HG03175 (cell line): ENCODE measurements at regions not wholly inside any gene's neighbourhood (a gene's known extent, or its start where the extent isn't known, plus 50 kb on each side); places are given as distances from the start of the nearest gene placed in this dataset.
A peak's percentile ranks its signal among the peaks of the same experiment; 100 is the strongest.

Experiments used
- ATAC-seq: cut with Tn5 transposase; IDR thresholded peaks from one replicate; pipeline ENCODE4 v1.9.1; 2021; ENCODE audit warnings: mild to moderate bottlenecking, moderate library complexity; ENCODE audit not compliant: unreplicated experiment

DNA sequence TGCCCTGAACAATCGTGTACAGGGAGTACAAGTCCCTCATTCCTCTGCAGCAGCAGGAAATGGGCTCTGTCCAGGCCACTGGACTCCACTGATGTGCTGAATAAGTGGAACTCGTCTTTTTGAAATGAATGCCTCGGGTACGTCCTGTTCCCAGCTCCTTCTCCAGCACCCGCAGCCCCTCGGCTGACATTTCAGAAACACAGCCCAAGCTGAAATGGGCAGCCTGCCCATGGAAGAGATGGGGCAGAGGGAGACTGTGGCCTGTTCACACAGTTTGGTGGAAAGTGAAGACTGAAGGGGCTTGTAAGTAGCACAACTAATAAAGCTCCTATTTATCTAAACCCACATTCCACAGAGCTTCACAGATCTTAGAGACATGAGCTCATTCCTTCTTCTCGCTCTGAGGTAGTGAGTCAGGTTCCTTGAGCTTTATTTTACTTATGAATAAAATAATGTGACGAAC is 498.6 kb downstream of the TXNL1 start:
- ATAC-seq, result no peak

DNA sequence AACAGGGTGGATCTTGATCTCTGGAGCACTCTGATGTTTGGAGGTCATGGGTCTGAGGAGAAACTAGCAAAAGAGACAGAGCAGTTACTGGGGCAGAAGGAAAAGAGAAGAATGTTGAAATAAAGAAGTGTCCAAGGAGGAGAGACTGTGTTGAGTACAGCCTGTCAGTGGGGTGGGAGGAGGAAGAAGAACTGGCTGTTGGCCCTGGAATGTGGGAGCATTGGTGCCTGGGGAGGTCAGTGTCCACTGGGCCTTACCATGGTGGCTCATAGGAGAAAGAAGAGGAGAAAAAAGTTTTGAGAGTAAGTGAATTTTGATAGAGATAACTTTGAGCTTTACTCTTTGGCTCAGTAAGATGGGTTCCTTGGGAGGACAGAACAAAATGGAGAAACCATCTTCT is 499.0 kb downstream of the TXNL1 start:
- ATAC-seq, result no peak

DNA sequence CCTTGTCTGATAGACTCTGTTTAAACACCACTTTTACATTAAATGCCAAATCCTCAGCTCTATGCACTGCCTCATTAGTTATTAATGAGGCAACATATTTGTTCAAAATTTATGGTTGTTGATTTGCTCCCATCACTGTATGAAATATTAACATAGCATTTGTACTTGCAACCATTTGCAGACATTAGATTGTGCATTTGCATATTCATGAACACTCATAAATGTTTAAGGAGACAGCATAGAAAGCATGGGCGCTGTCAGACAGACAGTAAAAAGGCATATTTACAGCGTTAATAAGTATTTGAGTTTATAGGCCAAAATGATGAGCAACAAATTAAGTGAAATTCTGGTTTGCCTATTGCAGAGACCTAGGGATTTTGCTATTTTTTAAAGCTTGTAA is 502.3 kb downstream of the TXNL1 start:
- no peak for ATAC-seq

DNA sequence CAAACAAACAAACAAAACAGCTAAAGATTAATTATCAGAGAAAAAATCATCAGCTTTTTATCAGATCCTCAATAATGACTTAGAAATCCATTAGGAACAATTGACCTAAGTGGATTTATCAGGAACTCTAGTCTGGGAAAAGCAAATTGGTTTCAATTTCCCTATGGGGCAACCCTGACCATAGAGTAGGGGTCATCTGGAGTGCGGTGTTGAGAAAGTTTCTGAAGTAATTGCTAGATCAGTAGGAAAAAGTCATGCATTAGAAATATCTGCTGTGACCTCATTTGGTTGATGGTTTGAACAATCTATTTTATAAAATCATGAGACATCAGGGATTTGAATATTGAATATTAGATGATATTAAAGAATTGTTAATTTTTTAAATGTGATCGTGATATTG is 507.9 kb downstream of the TXNL1 start:
- no peak for ATAC-seq

DNA sequence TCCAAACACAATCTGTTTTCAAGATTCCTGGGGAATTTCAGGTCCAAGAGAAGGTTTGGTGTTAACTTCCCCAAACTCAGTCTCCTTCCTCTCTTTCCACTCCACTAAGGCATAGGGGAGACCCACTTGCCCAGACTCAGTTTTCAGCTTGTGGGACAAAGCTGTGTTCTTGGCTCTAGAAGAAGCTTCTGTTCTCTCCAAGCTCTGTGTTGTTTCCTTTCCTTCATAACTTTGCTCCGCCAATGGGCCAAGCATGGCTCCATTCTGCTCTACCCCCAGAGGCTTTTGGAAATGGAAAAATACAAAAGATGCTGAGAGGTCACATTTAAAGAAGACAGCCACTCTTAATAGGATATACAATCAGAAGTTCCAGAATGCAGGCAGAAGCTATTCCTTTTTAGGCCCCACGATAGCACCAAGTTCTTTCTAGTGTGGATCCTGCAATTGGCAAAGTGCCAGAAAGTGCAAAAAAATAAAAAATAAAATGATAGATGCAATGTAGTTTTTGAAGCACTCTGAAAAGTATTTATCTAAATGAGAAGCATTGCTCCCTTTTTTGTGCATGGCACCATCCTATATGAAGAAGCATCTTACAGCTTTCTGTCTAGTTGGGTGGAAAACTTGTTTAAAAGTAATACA is 510.1 kb downstream of the TXNL1 start:
- no peak for ATAC-seq

DNA sequence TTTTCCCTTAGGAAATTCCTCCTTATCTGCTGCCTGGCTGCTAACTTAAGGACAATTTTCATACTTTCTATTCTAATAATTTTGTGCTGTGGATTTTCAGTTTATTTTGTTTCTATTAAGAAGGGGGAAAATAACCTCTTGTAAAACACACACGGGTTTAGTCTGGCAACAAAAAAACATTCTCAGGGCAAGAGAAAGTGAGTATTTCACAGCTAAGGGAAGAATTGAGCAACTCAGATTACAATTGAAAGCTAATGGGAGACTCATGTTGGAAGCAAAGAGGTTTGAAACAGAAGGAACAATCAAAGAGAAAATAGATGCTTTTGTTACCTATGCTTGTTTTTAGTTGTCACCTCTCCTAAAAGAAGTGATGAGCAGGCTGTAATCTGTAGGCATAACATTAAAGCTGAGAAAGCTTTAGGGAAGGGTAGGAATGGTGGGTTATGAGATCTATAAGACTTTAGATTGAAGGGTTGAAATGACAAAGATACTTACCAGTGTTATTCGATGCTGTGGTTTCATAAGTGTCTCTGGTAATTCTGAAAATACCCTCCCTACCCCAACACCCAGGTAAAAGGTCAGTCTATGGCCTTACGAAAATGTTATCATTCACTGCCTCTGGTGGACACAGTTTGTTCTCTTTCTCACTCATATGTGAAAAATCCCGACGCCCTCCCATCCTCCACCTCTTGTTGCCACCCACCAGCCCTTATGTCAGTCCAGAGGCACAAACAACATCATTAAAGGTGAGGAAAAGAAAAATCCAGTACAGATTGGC is 510.9 kb downstream of the TXNL1 start:
- ATAC-seq, result no peak

DNA sequence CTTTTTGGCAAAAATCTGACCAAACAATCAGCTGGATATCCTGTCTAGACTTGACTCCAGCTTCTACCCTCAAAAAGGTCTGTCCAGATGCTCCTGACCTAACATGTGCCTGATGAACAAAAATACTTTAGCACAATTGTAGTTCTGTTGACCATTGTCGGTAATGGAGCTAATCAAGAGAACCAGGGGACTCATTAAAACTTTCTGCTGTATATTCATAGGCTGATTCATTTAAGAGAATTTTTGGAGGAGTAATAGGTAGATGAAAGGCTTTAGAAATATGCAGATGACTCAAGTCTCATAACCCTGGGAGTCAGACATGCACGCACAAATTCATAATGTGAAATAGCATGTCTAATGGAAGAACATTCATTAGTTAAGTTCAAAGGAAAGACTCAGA is 514.2 kb downstream of the TXNL1 start:
- no peak for ATAC-seq

DNA sequence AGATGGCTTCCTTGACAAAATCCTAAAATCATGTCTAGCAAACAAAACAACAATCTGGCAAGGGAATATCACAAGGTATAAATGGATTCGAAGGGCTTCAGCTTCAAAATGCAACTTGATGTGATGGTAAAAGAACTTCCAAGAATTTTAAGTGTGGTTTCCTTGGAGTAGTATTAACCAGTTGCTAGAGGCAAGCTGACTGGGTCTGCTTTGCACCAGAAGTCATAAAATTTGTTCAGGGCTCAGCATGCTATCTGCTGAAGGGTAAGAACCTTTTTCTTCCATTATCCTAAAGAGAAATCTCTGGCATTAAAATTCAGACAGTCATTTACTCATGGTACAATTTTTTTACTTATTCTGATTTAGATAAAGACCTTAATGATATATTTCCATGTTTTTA is 516.7 kb downstream of the TXNL1 start:
- ATAC-seq, result no peak

DNA sequence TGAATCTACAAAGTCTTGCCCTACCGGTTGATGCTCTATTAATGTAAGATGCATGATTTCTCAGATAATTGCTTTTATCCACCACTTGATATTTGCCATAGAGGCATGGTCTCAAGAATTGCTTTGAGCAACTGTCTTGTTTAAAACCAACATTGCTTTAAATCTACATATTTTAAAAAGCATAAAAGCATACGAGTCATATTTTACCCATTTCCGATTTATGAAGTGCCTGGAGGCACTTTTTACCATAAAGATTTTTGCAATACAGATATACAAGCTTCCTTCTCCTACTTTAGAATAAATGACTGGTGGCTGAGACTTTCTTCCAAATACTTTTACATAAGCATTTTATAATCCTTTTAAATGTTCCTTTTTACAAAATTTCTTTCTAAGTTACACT is 517.6 kb downstream of the TXNL1 start:
- no peak for ATAC-seq

DNA sequence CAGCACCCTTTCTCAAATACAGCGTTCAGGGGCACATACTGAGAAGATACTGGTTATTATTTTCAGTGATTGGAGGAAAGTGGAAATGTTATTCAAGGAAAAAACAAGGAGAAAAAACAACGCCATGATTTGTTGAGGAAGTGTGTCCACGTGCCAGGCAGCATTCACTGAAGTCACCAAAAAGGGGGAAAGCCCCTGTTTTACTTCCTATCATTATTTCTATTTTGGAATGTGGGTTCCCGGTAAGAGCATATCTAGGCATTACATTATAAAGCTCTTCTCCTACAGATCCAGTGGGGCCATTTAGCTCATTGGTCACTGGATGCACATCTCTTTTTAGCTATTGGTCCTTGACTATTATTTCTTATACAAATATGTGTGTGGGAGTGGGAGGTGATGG is 518.7 kb downstream of the TXNL1 start:
- no peak for ATAC-seq

DNA sequence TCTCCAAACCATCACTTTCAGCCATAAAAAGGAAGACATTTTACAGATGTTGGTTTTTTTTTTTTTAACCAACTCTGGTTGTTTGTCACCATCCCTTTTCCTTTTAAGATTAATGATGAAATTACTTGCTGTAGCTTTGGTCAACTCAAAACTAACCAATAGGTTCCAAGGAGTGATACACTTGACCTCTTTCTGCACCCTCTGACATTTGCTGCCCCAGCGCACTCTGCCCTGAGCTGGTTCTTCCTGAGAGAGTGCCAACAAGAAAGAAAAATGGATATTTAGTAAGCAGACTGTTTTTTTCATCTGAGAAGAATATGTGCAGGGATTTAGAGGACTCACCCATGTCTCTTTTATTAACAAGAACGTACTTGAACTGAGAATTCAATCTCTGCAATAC is 520.0 kb downstream of the TXNL1 start:
- ATAC-seq, result peak; percentile 44

DNA sequence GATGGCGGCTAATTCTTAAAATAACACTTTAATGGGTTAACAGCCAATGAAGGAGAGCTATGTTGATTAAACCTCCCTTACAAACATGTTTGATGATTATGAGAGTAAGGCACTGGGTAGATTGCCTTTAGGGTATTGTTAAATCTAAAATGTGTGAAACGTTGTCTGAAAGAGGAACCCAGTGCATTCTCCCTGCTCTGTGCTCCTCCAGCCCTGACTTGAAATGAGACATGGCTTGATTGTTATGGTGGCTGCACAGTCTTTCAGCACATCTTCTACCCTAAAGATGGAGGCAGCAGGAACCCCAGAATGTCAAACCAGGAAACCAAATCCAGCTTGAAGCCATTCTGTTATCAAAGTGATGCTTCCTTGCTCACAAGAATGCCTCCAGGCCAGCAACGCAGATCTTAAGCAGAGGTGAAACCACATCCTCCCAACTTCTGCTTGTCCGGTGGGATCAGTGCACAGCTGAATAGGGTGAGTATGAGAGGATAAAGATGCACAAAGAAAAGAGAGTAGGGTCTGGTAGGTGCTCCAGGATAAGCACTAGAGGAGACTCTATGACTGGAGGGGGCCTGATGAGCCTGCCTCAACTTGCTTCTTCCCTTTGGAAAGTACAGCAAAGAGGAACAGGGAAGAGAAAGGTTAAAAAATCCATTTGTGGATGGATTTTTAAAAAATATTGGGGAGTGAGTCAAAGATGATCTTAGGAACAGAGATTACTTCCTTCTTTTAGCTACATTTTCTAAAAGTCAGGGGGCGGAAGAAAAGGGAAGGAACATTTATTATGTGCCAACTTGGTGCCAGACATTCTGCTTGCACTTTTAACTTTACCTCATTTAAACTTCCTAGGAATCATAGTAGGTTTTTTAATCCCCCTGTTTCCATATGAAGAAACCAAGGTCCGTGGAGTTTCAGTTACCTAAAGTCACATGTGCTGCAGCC is 523.0 kb downstream of the TXNL1 start:
- ATAC-seq, result no peak

DNA sequence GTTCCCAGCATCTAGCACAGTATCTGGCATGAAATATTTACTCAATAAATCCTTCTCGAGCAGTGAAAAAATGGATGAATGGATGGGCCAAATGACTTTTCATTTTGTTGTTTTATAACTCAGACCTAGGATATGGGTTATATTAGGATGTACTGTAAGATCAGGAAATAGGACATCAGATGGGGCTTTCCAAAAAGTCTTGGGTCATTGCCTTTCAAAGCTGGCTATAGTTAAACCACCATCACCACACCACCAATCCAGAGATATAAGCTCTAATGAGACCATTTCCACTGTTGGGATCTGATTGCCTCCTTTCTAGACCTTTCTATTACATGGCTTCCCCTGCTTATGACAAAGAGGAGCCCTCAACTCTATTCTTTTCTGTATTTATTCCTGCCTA is 525.0 kb upstream of the TCF4 start:
- ATAC-seq, result no peak

DNA sequence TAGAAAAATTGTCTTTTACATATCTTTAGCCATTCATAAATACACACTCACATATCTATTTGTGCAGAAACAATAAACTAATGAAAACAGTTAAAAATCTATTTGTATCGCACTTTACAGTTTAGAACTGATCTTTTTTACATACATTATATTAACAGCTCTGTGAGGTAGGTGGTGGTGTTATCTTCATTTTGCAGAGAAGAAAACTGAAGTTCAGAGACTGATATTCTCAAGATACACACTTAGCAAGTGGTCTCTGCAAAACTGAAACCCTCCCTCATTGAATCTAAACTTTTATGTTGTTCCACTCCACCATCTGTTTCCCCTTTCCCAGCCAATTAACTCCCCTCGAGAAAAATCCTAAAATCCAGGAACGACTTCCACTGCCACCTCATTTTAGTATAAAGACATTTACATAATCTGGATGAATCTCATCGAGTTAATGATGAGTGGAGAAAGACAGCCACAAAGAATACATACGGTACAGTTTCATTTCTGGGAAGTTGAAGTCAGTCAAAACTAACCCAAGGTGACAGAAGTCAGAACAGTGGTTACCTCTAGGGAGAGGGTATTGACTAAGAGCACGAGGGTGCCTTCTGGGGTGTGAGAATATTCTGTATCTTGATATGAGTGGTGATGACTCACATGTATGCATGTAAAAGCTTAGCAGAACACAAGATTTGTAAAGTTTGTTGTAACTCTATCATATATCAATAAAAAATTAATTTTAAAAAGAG is 524.2 kb upstream of the TCF4 start:
- peak; percentile 97 for ATAC-seq

DNA sequence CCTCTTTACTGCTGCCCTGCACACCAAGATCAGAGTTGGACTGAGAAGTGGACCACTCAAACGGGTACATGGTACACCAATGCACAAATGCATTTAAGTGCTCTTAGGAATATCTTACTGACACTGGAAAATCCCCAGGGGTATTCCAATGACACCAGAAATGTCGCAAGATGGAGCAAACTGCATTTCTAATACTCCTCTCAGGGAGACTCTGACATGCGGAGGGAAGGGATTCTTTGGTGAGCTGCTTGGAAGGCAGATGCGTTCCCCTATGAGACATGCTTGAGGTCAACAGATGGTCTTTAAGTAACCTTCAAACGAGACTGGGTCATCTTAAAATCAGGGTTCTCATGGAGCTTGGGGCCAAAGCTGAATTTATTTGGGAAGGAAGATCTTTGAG is 521.8 kb upstream of the TCF4 start:
- no peak for ATAC-seq

DNA sequence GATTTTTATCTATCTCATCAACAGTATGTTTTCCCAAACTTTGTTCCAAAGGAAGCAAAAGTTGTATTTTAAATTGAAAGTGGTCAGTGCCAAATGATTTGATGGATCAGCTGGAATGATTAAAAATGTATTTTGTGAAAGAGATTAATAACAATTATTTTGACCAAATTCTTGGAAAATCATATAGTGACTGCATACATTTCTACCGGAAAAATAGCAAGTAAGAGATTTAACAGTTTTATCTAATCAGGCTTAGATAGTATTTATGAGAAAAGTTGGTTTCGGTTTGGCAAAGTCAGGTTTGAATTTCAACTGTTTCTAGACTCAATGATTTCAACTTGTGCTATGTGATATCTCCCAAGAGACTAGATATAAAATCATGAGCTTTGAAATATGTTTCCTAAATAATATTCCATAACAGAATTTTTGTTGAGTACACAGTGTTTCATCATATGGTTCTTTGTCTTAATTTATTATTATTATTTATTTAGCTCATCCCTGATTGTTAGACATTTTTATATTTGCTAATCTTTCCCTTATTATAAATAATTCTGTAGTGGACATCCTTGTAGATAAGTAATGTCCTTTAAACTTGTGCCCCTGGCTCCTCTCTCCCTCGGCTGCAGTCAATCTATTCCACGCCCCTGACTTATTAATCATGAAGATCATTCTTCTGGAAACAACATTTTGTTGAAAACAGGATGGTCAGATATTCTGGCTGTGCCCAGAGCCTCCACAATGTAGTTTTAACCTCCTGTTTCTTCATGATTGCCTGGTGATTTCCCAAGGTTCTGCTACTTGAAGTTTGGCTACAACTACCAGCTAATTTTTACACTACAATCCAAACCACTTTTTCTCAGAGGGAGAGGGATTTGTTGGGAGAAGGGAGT is 520.7 kb upstream of the TCF4 start:
- no peak for ATAC-seq

DNA sequence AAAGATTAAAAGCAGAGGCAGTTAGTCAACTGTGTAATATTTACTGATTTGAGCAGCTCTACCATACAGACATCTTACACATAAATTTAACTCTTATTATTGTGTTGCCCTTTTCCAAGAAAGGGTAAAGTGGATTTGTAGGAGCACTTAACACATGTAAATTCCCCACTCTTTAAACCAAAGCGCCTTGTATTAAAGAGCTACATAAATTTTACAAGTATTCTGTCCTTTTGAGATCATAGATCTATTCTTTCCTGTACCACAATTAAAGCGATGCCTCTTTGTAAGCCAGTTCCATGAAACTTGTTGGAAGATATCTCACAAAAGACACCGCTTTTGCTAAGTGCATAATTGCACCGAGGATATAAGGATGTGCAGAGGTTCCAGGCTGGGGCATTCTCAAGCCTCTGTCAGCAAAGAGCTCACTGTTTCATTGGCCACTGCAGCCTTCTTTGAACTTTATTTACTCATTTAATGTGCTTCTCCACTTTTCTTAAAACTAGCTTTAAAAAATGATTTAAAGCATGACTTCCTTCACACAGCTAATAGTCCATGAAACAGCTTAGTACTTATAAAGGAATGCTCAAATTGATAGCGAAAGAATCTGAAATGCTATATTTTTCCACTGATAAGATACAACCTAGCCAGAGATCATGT is 520.0 kb upstream of the TCF4 start:
- ATAC-seq, result no peak

DNA sequence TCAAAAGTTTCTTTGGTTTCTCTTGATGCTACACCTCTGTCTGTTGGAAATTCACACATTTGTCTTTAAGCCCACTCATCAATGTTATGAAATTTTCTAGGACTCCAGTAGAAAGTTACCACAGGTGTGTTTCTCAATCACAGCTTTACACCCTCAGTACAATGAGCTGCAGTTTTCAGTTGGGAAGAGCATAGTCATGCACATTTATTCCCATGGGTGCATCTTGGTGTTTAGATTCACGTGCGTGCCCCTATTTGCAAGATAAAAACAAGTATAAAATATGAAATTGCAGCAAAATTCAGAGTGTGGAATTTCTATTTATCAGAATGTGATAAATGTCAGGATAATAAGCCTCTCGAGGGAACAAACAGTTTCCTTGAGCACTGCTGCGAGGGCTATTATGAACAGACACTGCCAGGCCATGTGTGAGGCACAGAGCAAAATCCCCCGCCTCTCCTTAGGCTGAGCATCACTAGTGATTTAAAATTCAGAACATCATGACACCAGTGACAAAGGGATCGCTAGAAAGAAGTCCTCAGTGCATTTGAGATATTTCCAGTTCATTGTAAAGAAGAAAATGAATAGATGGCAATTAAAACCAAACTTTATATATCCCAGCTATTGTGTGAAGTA is 512.2 kb upstream of the TCF4 start:
- ATAC-seq, result no peak

DNA sequence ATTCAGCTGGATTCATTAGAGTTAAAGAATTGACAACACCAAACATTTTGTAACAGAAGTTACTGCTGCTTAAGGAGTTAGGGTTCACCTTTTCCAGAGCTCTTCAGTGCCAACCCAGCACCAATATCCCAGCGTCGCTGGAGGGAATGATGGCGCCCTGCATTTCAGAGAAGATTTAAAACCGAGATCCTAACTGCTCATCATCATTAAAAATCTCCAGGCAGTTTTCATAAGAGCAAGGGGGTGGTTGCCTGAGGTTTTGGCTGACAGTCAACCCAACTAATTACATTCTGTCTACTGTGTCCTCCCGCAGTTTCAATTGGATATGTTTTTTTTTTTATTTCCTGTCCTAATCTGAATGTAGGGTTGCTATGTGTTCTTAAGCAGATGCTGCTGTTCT is 509.6 kb upstream of the TCF4 start:
- no peak for ATAC-seq
